ENCODE measurements at regions not wholly inside any gene's neighbourhood (a gene's known extent, or its start where the extent isn't known, plus 50 kb on each side); places are given as distances from the start of the nearest gene placed in this dataset.

GRCh38 chr21:39037807-39038405 lies 145.3 kb downstream of the PSMG1 start:
- no peak for TF ChIP-seq POLR2A (IDR thresholded peaks at IDR 0.05; ENCODE audit: extremely low read depth, insufficient read length)
- TF ChIP-seq, protein P1, sequence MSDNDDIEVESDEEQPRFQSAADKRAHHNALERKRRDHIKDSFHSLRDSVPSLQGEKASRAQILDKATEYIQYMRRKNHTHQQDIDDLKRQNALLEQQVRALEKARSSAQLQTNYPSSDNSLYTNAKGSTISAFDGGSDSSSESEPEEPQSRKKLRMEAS (IDR thresholded peaks at IDR 0.05; ENCODE audit: low read depth, low read length), result no peak
- TF ChIP-seq, protein P2, sequence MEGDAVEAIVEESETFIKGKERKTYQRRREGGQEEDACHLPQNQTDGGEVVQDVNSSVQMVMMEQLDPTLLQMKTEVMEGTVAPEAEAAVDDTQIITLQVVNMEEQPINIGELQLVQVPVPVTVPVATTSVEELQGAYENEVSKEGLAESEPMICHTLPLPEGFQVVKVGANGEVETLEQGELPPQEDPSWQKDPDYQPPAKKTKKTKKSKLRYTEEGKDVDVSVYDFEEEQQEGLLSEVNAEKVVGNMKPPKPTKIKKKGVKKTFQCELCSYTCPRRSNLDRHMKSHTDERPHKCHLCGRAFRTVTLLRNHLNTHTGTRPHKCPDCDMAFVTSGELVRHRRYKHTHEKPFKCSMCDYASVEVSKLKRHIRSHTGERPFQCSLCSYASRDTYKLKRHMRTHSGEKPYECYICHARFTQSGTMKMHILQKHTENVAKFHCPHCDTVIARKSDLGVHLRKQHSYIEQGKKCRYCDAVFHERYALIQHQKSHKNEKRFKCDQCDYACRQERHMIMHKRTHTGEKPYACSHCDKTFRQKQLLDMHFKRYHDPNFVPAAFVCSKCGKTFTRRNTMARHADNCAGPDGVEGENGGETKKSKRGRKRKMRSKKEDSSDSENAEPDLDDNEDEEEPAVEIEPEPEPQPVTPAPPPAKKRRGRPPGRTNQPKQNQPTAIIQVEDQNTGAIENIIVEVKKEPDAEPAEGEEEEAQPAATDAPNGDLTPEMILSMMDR (IDR thresholded peaks at IDR 0.05; ENCODE audit: low read depth, low read length), result peak; percentile 37
- TF ChIP-seq MYC (IDR thresholded peaks at IDR 0.05; ENCODE audit: low read depth, low read length), result no peak
